SU-DHL-6 (cell line): ENCODE measurements at regions not wholly inside any gene's neighbourhood (a gene's known extent, or its start where the extent isn't known, plus 50 kb on each side); places are given as distances from the start of the nearest gene placed in this dataset.

Experiments used
- H2AFZ ChIP-seq: fragments of 200-600 bp; sonication (generic); 2 replicates; pipeline ENCODE4 v1.6.1; 2014; ENCODE audit warnings: low read depth, mild to moderate bottlenecking, moderate library complexity, mixed read lengths, antibody characterized with exemption, low read length; ENCODE audit not compliant: severe bottlenecking
- H3F3A ChIP-seq: fragments of 200-600 bp; shearing (Covaris generic); 2 replicates; pipeline ENCODE4 v1.6.0; 2016; ENCODE audit warnings: antibody characterized with exemption, mild to moderate bottlenecking; ENCODE audit not compliant: insufficient read depth
- H3K27ac ChIP-seq: fragments of 200-600 bp; sonication (generic); 2 replicates; pipeline ENCODE4 v1.5.1; 2016; ENCODE audit warnings: low read depth, mild to moderate bottlenecking, low read length, moderate library complexity, mixed read lengths
- H3K27me3 ChIP-seq: fragments of 200-600 bp; sonication (generic), shearing (Covaris generic); 2 replicates; pipeline ENCODE4 v1.6.0; 2014; ENCODE audit warnings: mild to moderate bottlenecking, low read length
- H3K36me3 ChIP-seq: fragments of 200-600 bp; sonication (generic); 2 replicates; pipeline ENCODE4 v1.6.1; 2014; ENCODE audit warnings: mild to moderate bottlenecking, low read length, mixed read lengths
- H3K4me2 ChIP-seq: fragments of 300-600, 200-600 bp; shearing (Covaris generic), sonication (generic); 2 replicates; pipeline ENCODE4 v1.6.0; 2014; ENCODE audit warnings: low read length, low read depth, mild to moderate bottlenecking; ENCODE audit not compliant: poor library complexity, severe bottlenecking
- H3K4me3 ChIP-seq: fragments of 200-600 bp; sonication (generic); 2 replicates; pipeline ENCODE4 v1.5.1; 2014; ENCODE audit warnings: antibody characterized with exemption, low read length, mild to moderate bottlenecking, mixed read lengths; ENCODE audit not compliant: insufficient read depth, poor library complexity, severe bottlenecking
- H3K79me2 ChIP-seq: fragments of 200-600 bp; sonication (generic); 2 replicates; pipeline ENCODE4 v1.6.1; 2014; ENCODE audit warnings: mild to moderate bottlenecking, low read length, moderate library complexity; ENCODE audit not compliant: insufficient read depth
- H3K9ac ChIP-seq: fragments of 200-600 bp; sonication (generic); 2 replicates; pipeline ENCODE4 v1.7.0; 2014; ENCODE audit warnings: mild to moderate bottlenecking, low read length
- H3K9me2 ChIP-seq: fragments of 200-600 bp; sonication (generic); replicated peaks from 2 replicates; pipeline ENCODE4 v1.6.1; 2014; ENCODE audit warnings: low read length; ENCODE audit not compliant: insufficient read depth
- H3K9me3 ChIP-seq: fragments of 200-600 bp; sonication (generic); 2 replicates; pipeline ENCODE4 v1.6.1; 2014; ENCODE audit warnings: low read length, mixed read lengths; ENCODE audit not compliant: insufficient read depth
- H4K20me1 ChIP-seq: fragments of 200-600 bp; sonication (generic); 2 replicates; pipeline ENCODE4 v1.6.1; 2014; ENCODE audit warnings: low read depth, mild to moderate bottlenecking, antibody characterized with exemption, low read length, moderate library complexity, mixed read lengths
- CTCF ChIP-seq: fragments of 200-600 bp; sonication (generic); IDR thresholded peaks from one replicate; pipeline ENCODE4 v1.5.1; 2017; ENCODE audit warnings: antibody characterized with exemption, mild to moderate bottlenecking, low read length, moderate library complexity; ENCODE audit not compliant: insufficient read depth, poor library complexity, severe bottlenecking
- EZH2phosphoT487 ChIP-seq: fragments of 200-600 bp; sonication (generic), shearing (Covaris generic); conservative IDR thresholded peaks from 2 replicates; pipeline ENCODE4 v1.6.1; 2018; ENCODE audit warnings: mild to moderate bottlenecking, antibody characterized with exemption, low read length, moderate library complexity, mixed read lengths

GRCh38 chr1:5012249-5012648 is 357.8 kb downstream of the AJAP1 start:
- H3K4me2 ChIP-seq: no peak overlapping the region
- no peaks in the 10 kb centered on the region for H4K20me1 ChIP-seq
- H3K4me3 ChIP-seq: no peak overlapping the region
- H3K9me2 ChIP-seq: no peaks in the 10 kb centered on the region
- H3K27ac ChIP-seq: no peak overlapping the region
- no peak for TF ChIP-seq EZH2phosphoT487
- TF ChIP-seq CTCF: no peak
- H3K36me3 ChIP-seq: no peaks in the 10 kb centered on the region
- H3K27me3 ChIP-seq: no peaks in the 10 kb centered on the region
- H3K9ac ChIP-seq: no peak overlapping the region
- no peak overlapping the region for H2AFZ ChIP-seq
- no peaks in the 10 kb centered on the region for H3K9me3 ChIP-seq
- no peaks in the 10 kb centered on the region for H3F3A ChIP-seq
- no peaks in the 10 kb centered on the region for H3K79me2 ChIP-seq

GRCh38 chr1:5010656-5011055 is 356.2 kb downstream of the AJAP1 start:
- no peaks in the 10 kb centered on the region for H4K20me1 ChIP-seq
- H3K36me3 ChIP-seq: no peaks in the 10 kb centered on the region
- no peaks in the 10 kb centered on the region for H3K79me2 ChIP-seq
- H3K4me3 ChIP-seq: no peak overlapping the region
- no peak overlapping the region for H3K4me2 ChIP-seq
- no peaks in the 10 kb centered on the region for H3K27me3 ChIP-seq
- no peaks in the 10 kb centered on the region for H3F3A ChIP-seq
- H3K9me2 ChIP-seq: no peaks in the 10 kb centered on the region
- no peak overlapping the region for H2AFZ ChIP-seq
- no peaks in the 10 kb centered on the region for H3K9me3 ChIP-seq
- no peak overlapping the region for H3K9ac ChIP-seq
- no peak for TF ChIP-seq EZH2phosphoT487
- no peak for TF ChIP-seq CTCF
- no peak overlapping the region for H3K27ac ChIP-seq

- H3K4me2 ChIP-seq: no peak overlapping the region
- TF ChIP-seq CTCF (no peak), EZH2phosphoT487 (no peak)
- H3F3A ChIP-seq: no peaks in the 10 kb centered on the region
- H4K20me1 ChIP-seq: no peaks in the 10 kb centered on the region
- no peaks in the 10 kb centered on the region for H3K27me3 ChIP-seq
- H3K9me3 ChIP-seq: no peaks in the 10 kb centered on the region
- H2AFZ ChIP-seq: no peak overlapping the region
- H3K27ac ChIP-seq: no peak overlapping the region
- no peaks in the 10 kb centered on the region for H3K9me2 ChIP-seq
- H3K4me3 ChIP-seq: no peak overlapping the region
- no peaks in the 10 kb centered on the region for H3K79me2 ChIP-seq
- no peaks in the 10 kb centered on the region for H3K36me3 ChIP-seq
- H3K9ac ChIP-seq: no peak overlapping the region
Measured at GRCh38 chr1:5010236-5010635, 355.8 kb downstream of the AJAP1 start.
